Inflammatory macrophage (primary cell): ENCODE measurements at regions not wholly inside any gene's neighbourhood (a gene's known extent, or its start where the extent isn't known, plus 50 kb on each side); places are given as distances from the start of the nearest gene placed in this dataset.

Experiments used
- DNase-seq, 2 donors: peaks; one replicate each; pipeline ENCODE4 v3.0.0-alpha.2; 2020 to 2022

GRCh38 chr16:82567175-82567574, 59.6 kb upstream of the CDH13 start:
- DNase-seq: no peak

DNA sequence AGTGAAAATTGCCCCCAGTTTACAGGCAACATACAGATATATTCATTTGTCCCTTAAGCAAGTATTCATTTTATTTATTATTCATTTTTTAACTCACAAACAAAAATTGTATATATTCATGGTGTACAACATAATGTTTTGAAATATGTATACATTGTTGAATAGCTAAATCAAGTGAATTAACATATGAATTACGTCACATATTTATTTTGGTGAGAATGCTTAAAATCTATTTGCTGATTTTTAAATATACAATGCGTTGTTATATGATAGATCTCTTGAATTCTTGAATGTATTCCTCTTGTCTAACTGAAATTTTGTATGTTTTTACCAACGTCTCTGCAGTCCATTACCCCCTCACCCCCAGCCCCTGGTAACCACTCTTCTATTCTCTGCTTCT, 63.4 kb upstream of the CDH13 start:
- DNase-seq: no peak

GRCh38 chr16:82562183-82562683, 64.5 kb upstream of the CDH13 start:
- DNase-seq: no peak

GRCh38 chr16:82560805-82561325, 65.9 kb upstream of the CDH13 start:
- no peak for DNase-seq

GRCh38 chr16:82544378-82545160, 82.2 kb upstream of the CDH13 start:
- DNase-seq: no peak

DNA sequence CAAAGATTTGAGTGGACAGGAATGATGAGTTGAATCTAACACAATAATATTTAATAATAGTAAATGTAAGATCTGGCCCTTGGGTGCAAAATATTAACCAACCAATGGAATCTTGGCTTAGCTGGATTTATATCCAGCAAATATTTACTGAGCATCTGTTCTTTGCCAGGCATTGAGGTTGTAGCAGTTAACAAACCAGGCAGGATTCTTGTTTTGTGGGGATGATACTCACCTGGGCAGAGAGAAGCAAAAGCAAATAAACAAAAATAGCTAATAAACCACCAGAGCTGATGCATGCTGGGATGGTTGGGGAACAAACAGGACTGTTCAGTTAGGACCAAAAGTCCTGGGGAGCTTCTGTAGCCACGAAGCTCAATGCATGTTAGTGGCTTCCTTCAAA, 84.1 kb upstream of the CDH13 start:
- DNase-seq: no peak

GRCh38 chr16:82541103-82541502, 85.7 kb upstream of the CDH13 start:
- no peak for DNase-seq

- DNase-seq: no peak
Measured at GRCh38 chr16:82535764-82536163, 91.0 kb upstream of the CDH13 start.

DNA sequence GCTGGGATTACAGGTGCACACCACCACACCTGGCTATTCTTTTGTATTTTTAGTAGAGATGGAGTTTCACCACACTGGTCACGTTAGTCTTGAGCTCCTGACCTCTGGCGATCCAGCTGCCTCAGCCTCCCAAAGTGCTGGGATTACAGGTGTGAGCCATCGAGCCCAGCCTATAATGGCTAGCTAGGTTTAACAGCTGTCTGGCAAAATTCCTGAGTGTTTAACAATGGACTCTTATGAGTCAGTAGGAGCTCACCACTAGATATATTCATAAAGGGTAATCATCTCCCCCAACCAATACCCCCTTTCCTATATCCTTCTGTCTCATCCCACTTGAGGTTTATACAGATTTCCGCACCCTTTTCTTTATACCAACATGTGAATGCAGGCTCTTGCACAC, 91.5 kb upstream of the CDH13 start:
- no peak for DNase-seq

DNA sequence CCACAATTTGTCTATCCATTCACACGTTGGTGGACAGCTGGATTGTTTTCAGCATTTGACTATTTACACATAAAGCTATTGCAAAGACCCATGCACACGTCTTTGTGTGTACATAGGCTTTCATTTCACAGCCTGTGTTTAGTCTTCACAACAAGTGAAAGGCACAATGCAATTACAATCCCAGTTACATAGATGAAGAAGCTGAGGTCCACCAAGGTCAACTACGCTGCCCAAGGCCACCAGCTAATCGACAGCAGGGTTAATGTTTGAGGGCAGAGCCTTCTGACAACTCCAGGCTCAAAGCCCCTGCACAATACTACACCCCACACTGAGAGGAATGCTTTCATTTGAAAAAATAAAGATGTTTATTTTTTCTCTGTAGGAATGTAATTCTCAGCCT, 93.6 kb upstream of the CDH13 start:
- DNase-seq: no peak

- no peak for DNase-seq
Measured at GRCh38 chr16:82530883-82531282, 95.9 kb upstream of the CDH13 start.

DNA sequence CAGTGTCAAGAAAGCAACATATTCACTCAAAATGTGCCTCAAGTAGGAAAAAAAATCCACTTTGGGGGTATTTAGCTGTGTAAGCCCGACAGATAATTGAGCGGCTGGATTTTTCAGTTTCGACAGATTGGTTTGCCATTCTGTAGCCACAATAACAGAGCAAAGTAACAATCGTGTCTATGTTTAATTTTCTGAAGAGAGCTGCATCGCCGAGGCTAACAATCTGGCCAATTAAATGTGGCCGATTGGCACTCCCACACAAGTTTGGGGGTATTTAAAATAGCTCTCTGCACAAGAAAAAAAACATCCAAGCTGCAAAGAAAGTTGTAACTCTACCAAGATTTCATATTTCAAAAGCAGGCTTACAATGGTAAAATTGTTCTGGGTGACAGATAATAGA, 99.7 kb upstream of the CDH13 start:
- no peak for DNase-seq

DNA sequence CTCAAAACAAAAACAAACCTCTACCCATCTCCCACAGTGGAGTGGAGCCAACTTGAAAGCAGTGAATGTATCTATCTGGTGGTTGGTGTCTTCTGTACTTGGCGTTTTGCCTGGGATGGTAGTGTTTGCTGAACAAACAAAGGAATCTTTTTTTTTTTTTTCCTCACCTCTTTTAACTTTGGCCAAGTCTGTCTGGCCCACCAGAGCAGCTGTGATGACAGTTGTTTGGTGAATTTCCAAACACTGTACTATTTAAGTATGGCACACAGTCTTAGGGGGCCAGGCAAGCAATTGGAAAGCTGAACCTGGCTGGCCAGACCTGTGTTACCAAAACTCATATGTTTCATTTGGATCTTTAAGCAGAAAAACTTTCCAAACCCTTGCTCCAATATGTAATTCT, 101.8 kb upstream of the CDH13 start:
- DNase-seq: no peak

DNA sequence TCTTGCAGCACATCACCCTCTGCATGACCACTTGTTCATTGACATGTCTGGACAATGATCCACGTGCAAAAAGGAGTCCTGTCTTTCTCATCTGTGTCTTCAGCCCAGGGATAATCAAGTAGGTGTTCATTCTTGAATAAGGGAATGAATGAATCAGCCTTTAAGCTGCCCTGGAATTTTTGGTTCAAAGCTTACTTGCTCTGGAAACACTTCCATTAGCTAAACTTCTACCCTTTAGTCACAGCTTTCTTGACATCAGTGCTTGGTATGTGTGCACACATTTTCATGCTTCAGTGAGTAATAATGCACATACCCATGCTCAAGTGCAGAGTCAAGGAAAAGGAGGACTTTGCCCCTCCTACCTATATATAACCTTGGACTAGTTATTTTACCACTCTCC, 103.0 kb upstream of the CDH13 start:
- DNase-seq: no peak

- DNase-seq: no peak
Measured at GRCh38 chr16:82522026-82522425, 104.7 kb upstream of the CDH13 start.

DNA sequence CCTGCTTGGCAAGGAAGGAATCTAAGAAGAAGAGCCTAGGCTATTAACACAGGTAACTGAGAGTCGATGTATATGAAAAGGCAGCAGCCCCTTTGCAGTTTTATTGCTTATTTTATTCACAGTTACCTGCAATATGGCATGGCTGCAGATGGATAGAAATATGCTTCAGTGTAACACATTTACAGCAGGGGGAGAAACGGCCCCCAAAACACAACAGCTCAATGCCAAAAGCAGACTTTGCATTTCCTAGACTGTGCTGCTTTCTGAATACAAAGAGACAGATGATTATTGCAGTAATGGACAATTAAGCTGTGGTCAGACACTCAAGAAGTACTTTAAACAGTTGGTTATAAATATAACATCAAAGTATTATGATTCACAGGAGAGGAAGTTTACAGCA, 108.0 kb upstream of the CDH13 start:
- DNase-seq: no peak

DNA sequence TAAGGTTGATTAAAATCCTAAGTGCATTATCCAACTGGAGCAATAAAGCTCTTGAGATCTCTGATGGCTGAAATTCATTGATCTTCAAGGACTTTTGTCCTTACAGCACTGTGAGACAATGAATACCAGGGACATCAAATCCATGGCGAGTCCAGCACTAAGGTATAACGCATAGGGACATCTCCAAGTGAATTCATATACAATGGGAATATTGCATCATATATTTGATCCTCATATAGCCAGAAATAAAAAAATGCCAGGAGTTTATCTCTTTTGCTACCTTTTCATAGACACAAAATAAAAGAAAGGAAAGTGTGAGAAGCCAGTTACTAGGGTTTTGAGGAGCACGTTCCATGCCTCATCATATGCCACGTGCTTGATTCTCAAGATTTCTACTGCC, 112.5 kb upstream of the CDH13 start:
- DNase-seq: no peak

DNA sequence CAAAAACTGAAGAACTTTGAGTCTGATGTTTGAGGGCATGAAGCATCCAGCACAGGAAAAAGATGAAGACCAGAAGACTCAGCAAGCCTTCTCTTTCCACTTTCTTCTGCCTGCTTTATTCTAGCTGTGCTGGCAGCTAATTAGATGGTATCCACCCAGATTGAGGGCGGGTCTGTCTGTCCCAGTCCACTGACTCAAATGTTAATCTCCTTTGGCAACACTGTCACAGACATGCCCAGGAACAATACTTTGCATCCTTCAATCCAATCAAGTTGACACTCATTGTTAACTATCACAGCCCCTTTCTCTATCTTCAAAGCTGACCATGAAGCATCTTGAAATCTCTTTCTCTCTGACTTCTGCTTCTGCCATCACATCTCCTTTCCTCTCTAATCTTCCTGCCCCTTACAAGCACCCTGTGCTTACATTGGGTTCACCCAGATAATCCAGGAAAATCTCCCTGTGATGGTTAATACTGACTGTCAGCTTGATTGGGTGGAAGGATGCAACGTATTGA, 115.9 kb upstream of the CDH13 start:
- DNase-seq: no peak

DNA sequence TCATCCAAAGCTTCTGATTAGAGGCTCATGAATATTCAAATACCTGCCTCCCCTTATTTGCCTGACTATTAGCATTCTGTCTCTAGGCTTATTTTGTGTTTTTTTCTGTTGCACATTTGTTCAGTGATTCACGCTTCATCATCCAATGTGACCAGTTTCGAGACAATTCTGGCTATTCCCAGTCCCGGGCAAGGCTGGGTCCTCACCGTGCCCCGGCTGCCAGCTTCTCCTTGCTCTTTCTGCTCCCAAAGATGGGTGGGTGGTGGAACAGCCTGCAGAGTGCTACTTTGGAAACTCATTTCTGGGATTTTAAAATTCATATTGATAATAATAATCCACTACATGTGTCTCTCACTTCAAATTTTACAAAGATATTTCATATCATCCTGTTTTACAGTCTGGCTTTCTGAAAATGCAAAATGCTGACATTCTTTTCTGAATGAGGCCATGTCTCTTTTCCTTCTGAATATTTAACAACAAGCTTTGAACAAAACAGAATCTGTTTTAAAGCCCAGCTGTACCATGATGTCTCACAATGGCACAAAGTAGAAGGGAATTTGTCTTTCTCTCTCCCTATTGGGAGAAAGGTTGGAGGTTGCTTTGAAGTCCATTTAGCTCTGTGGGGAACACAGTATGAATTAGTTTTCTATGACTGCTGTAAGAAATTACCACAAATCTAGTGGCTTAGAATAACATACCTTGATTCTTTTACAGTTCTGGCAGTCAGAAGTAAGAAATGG, 116.9 kb upstream of the CDH13 start:
- DNase-seq: no peak

DNA sequence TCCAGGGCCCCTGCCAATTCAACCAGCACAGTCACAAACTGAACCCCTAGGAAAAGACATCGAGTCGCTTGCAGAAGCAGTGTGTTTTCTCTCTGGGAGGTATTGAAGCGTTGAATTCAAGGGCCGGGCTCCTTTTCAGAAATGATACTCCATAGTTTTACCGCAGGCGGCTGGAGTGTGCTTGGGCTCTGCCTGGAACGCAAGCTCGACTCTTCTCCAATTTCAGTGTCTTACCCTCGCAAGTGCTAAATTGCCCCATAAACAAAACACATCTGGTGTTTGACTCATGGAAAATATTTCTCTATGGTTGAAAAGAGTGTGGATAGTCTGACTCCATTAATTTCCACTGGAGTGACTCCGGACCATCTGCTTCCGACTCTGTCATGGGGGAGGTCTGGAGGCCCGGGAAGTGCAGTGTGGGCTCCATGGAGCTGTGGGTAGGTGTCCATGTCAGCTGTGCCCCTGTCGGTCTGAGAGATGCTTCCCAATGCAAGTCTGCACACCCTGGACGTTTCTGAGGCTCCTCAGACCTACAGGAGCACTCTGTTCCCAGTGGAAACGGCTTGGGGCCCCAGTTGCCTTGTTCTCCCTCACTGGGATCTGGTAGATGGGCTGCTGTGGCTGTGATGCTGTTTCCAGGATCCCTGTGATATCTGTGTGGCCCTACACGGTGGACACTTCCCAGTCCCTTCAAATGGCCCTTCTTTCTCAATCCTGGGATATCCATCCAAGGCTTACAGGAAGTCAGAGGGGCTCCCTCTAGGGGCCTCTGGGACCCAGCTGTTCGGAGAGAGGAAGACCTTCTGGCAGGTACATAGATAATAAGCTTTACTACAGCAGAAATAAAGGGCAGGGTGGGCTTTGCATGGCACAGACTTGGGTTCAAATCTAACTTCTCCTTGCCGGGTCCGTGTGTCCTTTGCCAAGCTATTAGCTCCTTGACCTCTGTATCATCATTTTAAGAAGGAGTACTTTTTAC, 119.8 kb upstream of the CDH13 start:
- no peak for DNase-seq

GRCh38 chr16:82504836-82505235, 121.9 kb upstream of the CDH13 start:
- DNase-seq: no peak

GRCh38 chr16:82499302-82499701, 127.5 kb upstream of the CDH13 start:
- DNase-seq: no peak
